ENCODE measurements at regions not wholly inside any gene's neighbourhood (a gene's known extent, or its start where the extent isn't known, plus 50 kb on each side); places are given as distances from the start of the nearest gene placed in this dataset.

GRCh38 chr6:15802466-15802865 is 139.6 kb upstream of the DTNBP1 start:
- no peak overlapping the region for H3K4me3 ChIP-seq (ENCODE audit: low read length in 2 of 2)
- H3K27ac ChIP-seq (ENCODE audit: low read depth in 1 of 2, low read length in 2 of 2), result no peak overlapping the region
- intact Hi-C loops (cut with DNase I), result no loop called here
- H3K9me3 ChIP-seq (ENCODE audit: control insufficient read depth, low read length), result no peaks in the 10 kb centered on the region
- ATAC-seq (ENCODE audit: low FRiP score), result no peak
- DNase-seq, result no peak
- no peaks in the 10 kb centered on the region for H3K4me1 ChIP-seq (ENCODE audit: control insufficient read depth in 1 of 2, insufficient read depth in 2 of 2, low read length in 2 of 2)
- 78 to 81% methylated on average over 5 of the region's 5 CpGs for WGBS, 2 donors
- H3K36me3 ChIP-seq (ENCODE audit: control insufficient read depth in 1 of 2, insufficient read depth in 2 of 2, low read length in 1 of 2), result no peaks in the 10 kb centered on the region
- H3K27me3 ChIP-seq (ENCODE audit: control insufficient read depth in 1 of 2, insufficient read depth in 2 of 2, low read length in 1 of 2), result no peaks in the 10 kb centered on the region

GRCh38 chr6:15801912-15802311 is 139.1 kb upstream of the DTNBP1 start:
- Histone ChIP-seq H3K36me3 (ENCODE audit: control insufficient read depth in 1 of 2, insufficient read depth in 2 of 2, low read length in 1 of 2) (no peaks in the 10 kb centered on the region), H3K27ac (ENCODE audit: low read depth in 1 of 2, low read length in 2 of 2) (no peak overlapping the region), H3K27me3 (ENCODE audit: control insufficient read depth in 1 of 2, insufficient read depth in 2 of 2, low read length in 1 of 2) (no peaks in the 10 kb centered on the region), H3K9me3 (ENCODE audit: control insufficient read depth, low read length) (no peaks in the 10 kb centered on the region), H3K4me3 (ENCODE audit: low read length in 2 of 2) (no peak overlapping the region), H3K4me1 (ENCODE audit: control insufficient read depth in 1 of 2, insufficient read depth in 2 of 2, low read length in 2 of 2) (no peaks in the 10 kb centered on the region)
- no peak for DNase-seq
- 89 to 93% methylated on average over 7 of the region's 7 CpGs for WGBS, 2 donors
- ATAC-seq (ENCODE audit: low FRiP score), result no peak
- intact Hi-C loops (cut with DNase I), result no loop called here

GRCh38 chr6:15800841-15801617 is 138.2 kb upstream of the DTNBP1 start:
- intact Hi-C loops (cut with DNase I), result no loop called here
- Histone ChIP-seq H3K9me3 (ENCODE audit: control insufficient read depth, low read length) (no peaks in the 10 kb centered on the region), H3K4me1 (ENCODE audit: control insufficient read depth in 1 of 2, insufficient read depth in 2 of 2, low read length in 2 of 2) (no peaks in the 10 kb centered on the region), H3K27me3 (ENCODE audit: control insufficient read depth in 1 of 2, insufficient read depth in 2 of 2, low read length in 1 of 2) (no peaks in the 10 kb centered on the region), H3K36me3 (ENCODE audit: control insufficient read depth in 1 of 2, insufficient read depth in 2 of 2, low read length in 1 of 2) (no peaks in the 10 kb centered on the region), H3K4me3 (ENCODE audit: low read length in 2 of 2) (no peak overlapping the region), H3K27ac (ENCODE audit: low read depth in 1 of 2, low read length in 2 of 2) (no peak overlapping the region)
- no peak for ATAC-seq (ENCODE audit: low FRiP score)
- WGBS, 2 donors, result 92 to 94% methylated on average over 11 of the region's 11 CpGs
- no peak for DNase-seq

GRCh38 chr6:15798533-15799255 is 135.9 kb upstream of the DTNBP1 start:
- DNase-seq, result no peak
- Histone ChIP-seq H3K36me3 (ENCODE audit: control insufficient read depth in 1 of 2, insufficient read depth in 2 of 2, low read length in 1 of 2) (no peaks in the 10 kb centered on the region), H3K27ac (ENCODE audit: low read depth in 1 of 2, low read length in 2 of 2) (no peak overlapping the region), H3K4me3 (ENCODE audit: low read length in 2 of 2) (no peak overlapping the region), H3K4me1 (ENCODE audit: control insufficient read depth in 1 of 2, insufficient read depth in 2 of 2, low read length in 2 of 2) (peaks cover 0 to 5% of the 10 kb centered on the region in 2 donors), H3K27me3 (ENCODE audit: control insufficient read depth in 1 of 2, insufficient read depth in 2 of 2, low read length in 1 of 2) (no peaks in the 10 kb centered on the region), H3K9me3 (ENCODE audit: control insufficient read depth, low read length) (no peaks in the 10 kb centered on the region)
- intact Hi-C loops (cut with DNase I), result loop anchor here in 1 of 2 donors (10.0 kb wide), 1 partner anchor 326 kb away; the partner anchor contains the start of gene MYLIP
- no peak for ATAC-seq (ENCODE audit: low FRiP score)
- 94 to 96% methylated on average over 2 of the region's 2 CpGs for WGBS, 2 donors

GRCh38 chr6:15796844-15797243 is 134.0 kb upstream of the DTNBP1 start:
- 96 to 97% methylated on average over 5 of the region's 5 CpGs for WGBS, 2 donors
- H3K36me3 ChIP-seq (ENCODE audit: control insufficient read depth in 1 of 2, insufficient read depth in 2 of 2, low read length in 1 of 2), result no peaks in the 10 kb centered on the region
- H3K4me1 ChIP-seq (ENCODE audit: control insufficient read depth in 1 of 2, insufficient read depth in 2 of 2, low read length in 2 of 2), result peaks cover 5% of the 10 kb centered on the region in 2 donors
- no peaks in the 10 kb centered on the region for H3K9me3 ChIP-seq (ENCODE audit: control insufficient read depth, low read length)
- no peak overlapping the region for H3K4me3 ChIP-seq (ENCODE audit: low read length in 2 of 2)
- intact Hi-C loops (cut with DNase I), result loop anchor here in 1 of 2 donors (10.0 kb wide), 1 partner anchor 328 kb away; the partner anchor contains the start of gene MYLIP
- ATAC-seq (ENCODE audit: low FRiP score) (no peak), DNase-seq (no peak)
- H3K27me3 ChIP-seq (ENCODE audit: control insufficient read depth in 1 of 2, insufficient read depth in 2 of 2, low read length in 1 of 2), result no peaks in the 10 kb centered on the region
- no peak overlapping the region for H3K27ac ChIP-seq (ENCODE audit: low read depth in 1 of 2, low read length in 2 of 2)

- Histone ChIP-seq H3K36me3 (ENCODE audit: control insufficient read depth in 1 of 2, insufficient read depth in 2 of 2, low read length in 1 of 2) (no peaks in the 10 kb centered on the region), H3K9me3 (ENCODE audit: control insufficient read depth, low read length) (no peaks in the 10 kb centered on the region), H3K4me3 (ENCODE audit: low read length in 2 of 2) (no peak overlapping the region), H3K27me3 (ENCODE audit: control insufficient read depth in 1 of 2, insufficient read depth in 2 of 2, low read length in 1 of 2) (no peaks in the 10 kb centered on the region), H3K4me1 (ENCODE audit: control insufficient read depth in 1 of 2, insufficient read depth in 2 of 2, low read length in 2 of 2) (peaks cover 5% of the 10 kb centered on the region in 2 donors), H3K27ac (ENCODE audit: low read depth in 1 of 2, low read length in 2 of 2) (no peak overlapping the region)
- no peak for ATAC-seq (ENCODE audit: low FRiP score)
- no peak for DNase-seq
- intact Hi-C loops (cut with DNase I), result loop anchor here in 1 of 2 donors (10.0 kb wide), 1 partner anchor 329 kb away; the partner anchor contains the start of gene MYLIP
- WGBS, 2 donors, result 72 to 79% methylated on average over 7 of the region's 7 CpGs
Measured at GRCh38 chr6:15796130-15796771, 133.4 kb upstream of the DTNBP1 start.

GRCh38 chr6:15793826-15794225 is 131.0 kb upstream of the DTNBP1 start:
- Histone ChIP-seq H3K4me1 (ENCODE audit: control insufficient read depth in 1 of 2, insufficient read depth in 2 of 2, low read length in 2 of 2) (peaks cover 5% of the 10 kb centered on the region in 2 donors), H3K36me3 (ENCODE audit: control insufficient read depth in 1 of 2, insufficient read depth in 2 of 2, low read length in 1 of 2) (no peaks in the 10 kb centered on the region), H3K27me3 (ENCODE audit: control insufficient read depth in 1 of 2, insufficient read depth in 2 of 2, low read length in 1 of 2) (no peaks in the 10 kb centered on the region), H3K4me3 (ENCODE audit: low read length in 2 of 2) (no peak overlapping the region), H3K9me3 (ENCODE audit: control insufficient read depth, low read length) (no peaks in the 10 kb centered on the region), H3K27ac (ENCODE audit: low read depth in 1 of 2, low read length in 2 of 2) (no peak overlapping the region)
- DNase-seq (no peak), ATAC-seq (ENCODE audit: low FRiP score) (no peak)
- intact Hi-C loops (cut with DNase I), result loop anchor here in 1 of 2 donors (10.0 kb wide), 1 partner anchor 331 kb away; the partner anchor contains the start of gene MYLIP

GRCh38 chr6:15793288-15793687 is 130.5 kb upstream of the DTNBP1 start:
- Histone ChIP-seq H3K27ac (ENCODE audit: low read depth in 1 of 2, low read length in 2 of 2) (peak overlapping the region; percentile 15 to 18), H3K4me3 (ENCODE audit: low read length in 2 of 2) (no peak overlapping the region), H3K36me3 (ENCODE audit: control insufficient read depth in 1 of 2, insufficient read depth in 2 of 2, low read length in 1 of 2) (no peaks in the 10 kb centered on the region), H3K4me1 (ENCODE audit: control insufficient read depth in 1 of 2, insufficient read depth in 2 of 2, low read length in 2 of 2) (peaks cover 5% of the 10 kb centered on the region in 2 donors), H3K9me3 (ENCODE audit: control insufficient read depth, low read length) (no peaks in the 10 kb centered on the region), H3K27me3 (ENCODE audit: control insufficient read depth in 1 of 2, insufficient read depth in 2 of 2, low read length in 1 of 2) (no peaks in the 10 kb centered on the region)
- WGBS, 2 donors, result 32 to 35% methylated on average over 4 of the region's 4 CpGs
- ATAC-seq (ENCODE audit: low FRiP score) (no peak), DNase-seq (no peak)
- intact Hi-C loops (cut with DNase I), result loop anchor here in 1 of 2 donors (10.0 kb wide), 1 partner anchor 332 kb away; the partner anchor contains the start of gene MYLIP
